SK-N-SH (cell line): ENCODE measurements at regions not wholly inside any gene's neighbourhood (a gene's known extent, or its start where the extent isn't known, plus 50 kb on each side); places are given as distances from the start of the nearest gene placed in this dataset.

Experiments
- CTCF ChIA-PET: fragments of 300-600, 350-600 bp; formaldehyde crosslinking; extraction: SDS; loops from one replicate; lab custom pipeline; 2021; lab: Yijun Ruan, JAX
- POLR2A ChIA-PET: fragments of 350-600 bp; sonication (Branson Sonifier 250); formaldehyde crosslinking; extraction: SDS; loops from one replicate; lab custom pipeline; 2020; ENCODE audit warnings: antibody characterized with exemption, inconsistent platforms; lab: Yijun Ruan, JAX
- DNase-seq: peaks from one replicate; pipeline ENCODE4 v3.0.0; 2012
- H2AFZ ChIP-seq: fragments of 200-600 bp; sonication (generic); 2 replicates; pipeline ENCODE4 v1.8.1; 2016; ENCODE audit warnings: antibody characterized with exemption, mild to moderate bottlenecking, low read depth
- H3F3A ChIP-seq: fragments of 200-600 bp; sonication (generic); replicated peaks from 2 replicates; pipeline ENCODE3; 2016; ENCODE audit warnings: antibody characterized with exemption, mild to moderate bottlenecking; ENCODE audit not compliant: insufficient read depth
- H3K27ac ChIP-seq, 2 experiments: fragments of 200-500 bp in 1 of 2; fragments of 200-600 bp in 1 of 2; sonication (Bioruptor generic) in 1 of 2; sonication (generic), shearing (Covaris generic) in 1 of 2; 2 replicates each; pipeline versions ENCODE4 v1.5.1 to v1.6.1; 2014 to 2016; ENCODE audit warnings: low read depth in 2 of 2, inconsistent platforms in 1 of 2, low read length in 1 of 2, mild to moderate bottlenecking in 1 of 2, mixed read lengths in 1 of 2
- H3K27me3 ChIP-seq: fragments of 200-600 bp; sonication (generic), shearing (Covaris generic); 2 replicates; pipeline ENCODE4 v1.6.1; 2016; ENCODE audit warnings: mixed run types; ENCODE audit not compliant: insufficient read depth
- H3K36me3 ChIP-seq, 2 experiments: fragments of 200-500 bp in 1 of 2; fragments of 200-600 bp in 1 of 2; sonication (Bioruptor generic) in 1 of 2; sonication (generic) in 1 of 2; replicated peaks in 1 of 2; 2 replicates each; pipeline versions ENCODE3 to v1.5.1; 2014 to 2016; ENCODE audit warnings: low read length in 1 of 2, mild to moderate bottlenecking in 1 of 2; ENCODE audit not compliant: insufficient read depth in 2 of 2, control insufficient read depth in 1 of 2
- H3K4me1 ChIP-seq, 2 experiments: fragments of 200-500 bp in 1 of 2; fragments of 200-600 bp in 1 of 2; sonication (Bioruptor generic) in 1 of 2; sonication (generic), shearing (Covaris generic) in 1 of 2; 2 replicates each; pipeline versions ENCODE4 v1.5.1 to v1.6.1; 2014 to 2016; ENCODE audit warnings: low read depth in 1 of 2, low read length in 1 of 2, mixed run types in 1 of 2; ENCODE audit not compliant: insufficient read depth in 2 of 2, control insufficient read depth in 1 of 2
- H3K4me2 ChIP-seq: fragments of 200-600 bp; sonication (generic), shearing (Covaris generic); 2 replicates; pipeline ENCODE4 v1.6.1; 2017; ENCODE audit warnings: mixed run types
- H3K4me3 ChIP-seq, 2 experiments: fragments of 200-500 bp in 1 of 2; fragments of 200-600 bp in 1 of 2; sonication (Bioruptor generic) in 1 of 2; sonication (generic), shearing (Covaris generic) in 1 of 2; 2 replicates each; pipeline versions ENCODE4 v1.5.1 to v1.8.1; 2014 to 2016; ENCODE audit warnings: low read depth in 2 of 2, inconsistent platforms in 1 of 2, low read length in 1 of 2, mild to moderate bottlenecking in 1 of 2, mixed read lengths in 1 of 2, moderate library complexity in 1 of 2
- H3K79me2 ChIP-seq: fragments of 200-600 bp; sonication (generic); 2 replicates; pipeline ENCODE4 v1.8.1; 2017; ENCODE audit warnings: mild to moderate bottlenecking; ENCODE audit not compliant: insufficient read depth
- H3K9ac ChIP-seq: fragments of 200-600 bp; sonication (generic); 2 replicates; pipeline ENCODE4 v1.6.1; 2017; ENCODE audit warnings: mixed run types
- H3K9me2 ChIP-seq: fragments of 200-600 bp; sonication (generic); 2 replicates; pipeline ENCODE4 v1.6.1; 2017; ENCODE audit warnings: mixed run types
- H3K9me3 ChIP-seq: fragments of 200-600 bp; sonication (generic); 2 replicates; pipeline ENCODE4 v1.6.1; 2017; ENCODE audit warnings: mixed run types, mild to moderate bottlenecking, moderate library complexity
- H4K20me1 ChIP-seq: fragments of 200-600 bp; sonication (generic); 2 replicates; pipeline ENCODE4 v1.6.1; 2017; ENCODE audit warnings: mild to moderate bottlenecking, mixed run types; ENCODE audit not compliant: insufficient read depth
- ELF1 ChIP-seq: IDR thresholded peaks from 2 replicates; pipeline ENCODE4 v1.4.0; 2012
- EZH2phosphoT487 ChIP-seq: fragments of 200-600 bp; sonication (generic); IDR thresholded peaks from 2 replicates; pipeline ENCODE4 v1.6.1; 2017; ENCODE audit warnings: low read depth, mixed run types, mild to moderate bottlenecking, antibody characterized with exemption, moderate library complexity, borderline replicate concordance
- FOSL2 ChIP-seq: IDR thresholded peaks from 2 replicates; pipeline ENCODE4 v1.4.0; 2012; ENCODE audit warnings: low read depth, mild to moderate bottlenecking, moderate library complexity, borderline replicate concordance
- IRF3 ChIP-seq: fragments of 150-350 bp; IDR thresholded peaks from 2 replicates; pipeline ENCODE4 v1.6.1; 2016; ENCODE audit warnings: mild to moderate bottlenecking, low read depth, low read length
- MEF2A ChIP-seq: IDR thresholded peaks from 2 replicates; pipeline ENCODE4 v1.4.0; 2012; ENCODE audit warnings: low read depth, borderline replicate concordance
- MXI1 ChIP-seq: IDR thresholded peaks from 2 replicates; pipeline ENCODE4 v1.6.1; 2012; ENCODE audit warnings: mild to moderate bottlenecking, low read depth, low read length, improper control_type of control experiment
- NFIC ChIP-seq: IDR thresholded peaks from 2 replicates; pipeline ENCODE4 v1.4.0; 2012; ENCODE audit warnings: borderline replicate concordance
- RAD21 ChIP-seq: IDR thresholded peaks from 2 replicates; pipeline ENCODE4 v1.6.1; 2012; ENCODE audit warnings: mild to moderate bottlenecking, low read length
- RCOR1 ChIP-seq: fragments of 150-350 bp; IDR thresholded peaks from 2 replicates; pipeline ENCODE4 v1.6.1; 2017; ENCODE audit warnings: antibody characterized with exemption, low read length
- REST ChIP-seq: IDR thresholded peaks from 2 replicates; pipeline ENCODE4 v1.6.1; 2012; ENCODE audit warnings: mild to moderate bottlenecking, low read depth, low read length, moderate library complexity
- SIN3A ChIP-seq: IDR thresholded peaks from 2 replicates; pipeline ENCODE4 v1.6.1; 2012; ENCODE audit warnings: low read depth, mild to moderate bottlenecking, low read length, moderate library complexity, borderline replicate concordance
- SMC3 ChIP-seq: IDR thresholded peaks from 2 replicates; pipeline ENCODE4 v1.6.1; 2012; ENCODE audit warnings: low read depth, low read length, improper control_type of control experiment
- TAF1 ChIP-seq: IDR thresholded peaks from 2 replicates; pipeline ENCODE4 v1.6.1; 2012; ENCODE audit warnings: low read depth, mild to moderate bottlenecking, low read length, moderate library complexity, borderline replicate concordance
- TCF12 ChIP-seq: IDR thresholded peaks from 2 replicates; pipeline ENCODE4 v1.4.0; 2012
- TEAD4 ChIP-seq: IDR thresholded peaks from 2 replicates; pipeline ENCODE4 v1.4.0; 2012; ENCODE audit warnings: mild to moderate bottlenecking, borderline replicate concordance; ENCODE audit not compliant: insufficient read depth
- USF1 ChIP-seq: IDR thresholded peaks from 2 replicates; pipeline ENCODE4 v1.4.0; 2012; ENCODE audit warnings: low read depth, borderline replicate concordance
- WGBS: methylation state at CpG from one replicate; pipeline ENCODE4 v1.1.6; 2017; ENCODE audit warnings: low lambda C conversion rate; 5-methylcytosine and 5-hydroxymethylcytosine counted together

- no peak for TF ChIP-seq NFIC
- TF ChIP-seq IRF3: no peak
- no peak for TF ChIP-seq MEF2A
- TF ChIP-seq EZH2phosphoT487: no peak
- TF ChIP-seq TAF1: no peak
- TF ChIP-seq ELF1: no peak
- no peak for TF ChIP-seq SIN3A
- TF ChIP-seq REST: no peak
- TF ChIP-seq TEAD4: no peak
- no peak for TF ChIP-seq USF1
- TF ChIP-seq RAD21: no peak
- TF ChIP-seq SMC3: no peak
- no peak for TF ChIP-seq RCOR1
- no peak for TF ChIP-seq TCF12
- TF ChIP-seq MXI1: no peak
- TF ChIP-seq FOSL2: no peak
- H3K9me2 ChIP-seq: no peaks in the 10 kb centered on the region
- no peak overlapping the region for H3K4me3 ChIP-seq
- peak overlapping the region in 1 of 2 experiments; percentile 74; a peak in 2 of 4 replicates for H3K27ac ChIP-seq
- no peaks in the 10 kb centered on the region for H3K36me3 ChIP-seq
- H3K9me3 ChIP-seq: no peaks in the 10 kb centered on the region
- no peaks in the 10 kb centered on the region for H3K79me2 ChIP-seq
- WGBS: 14% methylated on average over 9 of the region's 9 CpGs
- no peak overlapping the region for H3K4me2 ChIP-seq
- no peak overlapping the region for H3K9ac ChIP-seq
- peaks cover 0 to 46% of the 10 kb centered on the region in 2 experiments; a peak in 1 of 4 replicates for H3K4me1 ChIP-seq
- H3K27me3 ChIP-seq: 0 out of 2 replicates have a peak, but pooled peaks cover under 1% of the 10 kb centered on the region
- H3F3A ChIP-seq: no peaks in the 10 kb centered on the region
- no peak for DNase-seq
- POLR2A ChIA-PET: no interaction called here
- no peaks in the 10 kb centered on the region for H4K20me1 ChIP-seq
- H2AFZ ChIP-seq: no peak overlapping the region
- CTCF ChIA-PET: interaction anchor here (0.9 to 3.3 kb wide), 6 partner anchors 8 to 450 kb away, joined by 3 to 15 read pairs (median 5); no protein-coding TSS in a partner anchor
Observed at GRCh38 chr22:49027368-49027670, 800.4 kb downstream of the BRD1 start.
